ENCODE measurements at regions not wholly inside any gene's neighbourhood (a gene's known extent, or its start where the extent isn't known, plus 50 kb on each side); places are given as distances from the start of the nearest gene placed in this dataset.

DNA sequence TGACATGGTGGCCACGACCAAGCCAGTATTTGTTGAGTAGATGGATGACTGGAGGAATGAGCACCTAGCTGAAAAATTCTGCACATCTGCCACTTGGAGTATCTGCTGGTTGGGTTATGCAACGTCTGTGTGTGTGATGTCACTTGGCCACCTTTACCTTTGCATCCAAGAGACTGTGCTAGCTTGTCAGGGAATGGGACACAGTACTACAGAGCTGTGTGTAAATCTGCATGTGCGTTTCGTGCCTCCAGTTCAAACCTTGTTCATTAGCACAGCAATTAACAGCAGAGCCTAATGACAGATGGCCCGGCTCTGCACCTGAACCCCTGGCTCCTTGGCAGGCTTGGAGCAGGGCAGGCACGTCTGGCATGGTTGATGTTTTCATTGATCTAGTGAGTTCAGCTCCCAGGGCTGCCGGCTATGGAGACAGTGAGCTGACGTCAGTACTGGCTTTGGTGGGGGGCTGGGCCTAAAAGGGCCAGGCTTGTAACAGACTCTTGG is 188.4 kb upstream of the NAV2 start:
- no peak for ATAC-seq
- TF ChIP-seq BACH2 (CRISPR knock-in tag; IDR thresholded peaks at IDR 0.05; ENCODE audit: borderline replicate concordance) (no peak), TOX (CRISPR knock-in tag; IDR thresholded peaks at IDR 0.05; ENCODE audit: borderline replicate concordance) (no peak), TSHZ2 (CRISPR knock-in tag; IDR thresholded peaks at IDR 0.05) (no peak), OSR1 (CRISPR knock-in tag; IDR thresholded peaks at IDR 0.05) (no peak), ZNF70 (CRISPR knock-in tag; IDR thresholded peaks at IDR 0.05) (no peak), ZC3H10 (CRISPR knock-in tag; IDR thresholded peaks at IDR 0.05) (no peak), ZFP3 (CRISPR knock-in tag; IDR thresholded peaks at IDR 0.05) (no peak), ZNF8 (CRISPR knock-in tag; IDR thresholded peaks at IDR 0.05) (no peak)
- TF ChIP-seq, protein P1, sequence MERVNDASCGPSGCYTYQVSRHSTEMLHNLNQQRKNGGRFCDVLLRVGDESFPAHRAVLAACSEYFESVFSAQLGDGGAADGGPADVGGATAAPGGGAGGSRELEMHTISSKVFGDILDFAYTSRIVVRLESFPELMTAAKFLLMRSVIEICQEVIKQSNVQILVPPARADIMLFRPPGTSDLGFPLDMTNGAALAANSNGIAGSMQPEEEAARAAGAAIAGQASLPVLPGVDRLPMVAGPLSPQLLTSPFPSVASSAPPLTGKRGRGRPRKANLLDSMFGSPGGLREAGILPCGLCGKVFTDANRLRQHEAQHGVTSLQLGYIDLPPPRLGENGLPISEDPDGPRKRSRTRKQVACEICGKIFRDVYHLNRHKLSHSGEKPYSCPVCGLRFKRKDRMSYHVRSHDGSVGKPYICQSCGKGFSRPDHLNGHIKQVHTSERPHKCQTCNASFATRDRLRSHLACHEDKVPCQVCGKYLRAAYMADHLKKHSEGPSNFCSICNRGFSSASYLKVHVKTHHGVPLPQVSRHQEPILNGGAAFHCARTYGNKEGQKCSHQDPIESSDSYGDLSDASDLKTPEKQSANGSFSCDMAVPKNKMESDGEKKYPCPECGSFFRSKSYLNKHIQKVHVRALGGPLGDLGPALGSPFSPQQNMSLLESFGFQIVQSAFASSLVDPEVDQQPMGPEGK (CRISPR knock-in tag; IDR thresholded peaks at IDR 0.05; ENCODE audit: borderline replicate concordance), result no peak

DNA sequence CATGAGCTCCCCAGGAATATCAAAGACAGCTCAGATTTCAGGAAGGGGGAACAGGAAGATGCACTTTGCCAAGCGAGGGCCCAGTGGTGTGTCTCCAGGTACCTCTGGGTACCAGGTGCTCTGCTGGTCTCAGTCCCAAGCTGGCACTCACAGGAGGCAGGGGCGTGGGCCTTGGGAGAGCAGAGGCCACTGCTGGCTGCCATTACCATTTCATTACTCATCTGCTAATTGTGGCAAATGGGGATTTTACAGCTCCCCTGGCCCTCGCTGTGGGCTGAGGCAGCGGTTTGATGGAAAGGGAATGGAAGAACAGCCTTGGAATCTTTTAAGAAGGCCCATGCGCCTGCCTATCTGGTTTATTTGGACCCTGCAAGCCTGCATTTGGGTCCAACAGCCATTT is 192.0 kb upstream of the NAV2 start:
- TF ChIP-seq, protein P2, sequence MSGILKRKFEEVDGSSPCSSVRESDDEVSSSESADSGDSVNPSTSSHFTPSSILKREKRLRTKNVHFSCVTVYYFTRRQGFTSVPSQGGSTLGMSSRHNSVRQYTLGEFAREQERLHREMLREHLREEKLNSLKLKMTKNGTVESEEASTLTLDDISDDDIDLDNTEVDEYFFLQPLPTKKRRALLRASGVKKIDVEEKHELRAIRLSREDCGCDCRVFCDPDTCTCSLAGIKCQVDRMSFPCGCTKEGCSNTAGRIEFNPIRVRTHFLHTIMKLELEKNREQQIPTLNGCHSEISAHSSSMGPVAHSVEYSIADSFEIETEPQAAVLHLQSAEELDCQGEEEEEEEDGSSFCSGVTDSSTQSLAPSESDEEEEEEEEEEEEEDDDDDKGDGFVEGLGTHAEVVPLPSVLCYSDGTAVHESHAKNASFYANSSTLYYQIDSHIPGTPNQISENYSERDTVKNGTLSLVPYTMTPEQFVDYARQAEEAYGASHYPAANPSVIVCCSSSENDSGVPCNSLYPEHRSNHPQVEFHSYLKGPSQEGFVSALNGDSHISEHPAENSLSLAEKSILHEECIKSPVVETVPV (CRISPR knock-in tag; IDR thresholded peaks at IDR 0.05), result no peak
- ATAC-seq, result no peak

- no peak for ATAC-seq
- TF ChIP-seq, protein P1 (CRISPR knock-in tag; IDR thresholded peaks at IDR 0.05; ENCODE audit: borderline replicate concordance), result no peak
- TF ChIP-seq ESRRG (CRISPR knock-in tag; IDR thresholded peaks at IDR 0.05), result no peak
- no peak for TF ChIP-seq ISL1 (CRISPR knock-in tag; IDR thresholded peaks at IDR 0.05)
- no peak for TF ChIP-seq ARNTL (CRISPR knock-in tag; IDR thresholded peaks at IDR 0.05; ENCODE audit: borderline replicate concordance, low read depth)
- TF ChIP-seq PPARA (CRISPR knock-in tag; IDR thresholded peaks at IDR 0.05; ENCODE audit: borderline replicate concordance), result no peak
Observed at GRCh38 chr11:19519912-19520641, 192.6 kb upstream of the NAV2 start.

- ATAC-seq, result no peak
- TF ChIP-seq ZNF565 (CRISPR knock-in tag; conservative IDR thresholded peaks at IDR 0.05; ENCODE audit: low read depth) (no peak), OSR1 (CRISPR knock-in tag; IDR thresholded peaks at IDR 0.05) (no peak), ZFP3 (CRISPR knock-in tag; IDR thresholded peaks at IDR 0.05) (no peak), BACH2 (CRISPR knock-in tag; IDR thresholded peaks at IDR 0.05; ENCODE audit: borderline replicate concordance) (no peak), POU6F1 (CRISPR knock-in tag; IDR thresholded peaks at IDR 0.05; ENCODE audit: borderline replicate concordance, low read depth) (no peak), ARNTL (CRISPR knock-in tag; IDR thresholded peaks at IDR 0.05; ENCODE audit: borderline replicate concordance, low read depth) (no peak), ISL1 (CRISPR knock-in tag; IDR thresholded peaks at IDR 0.05) (no peak), TSHZ2 (CRISPR knock-in tag; IDR thresholded peaks at IDR 0.05) (no peak), ZNF70 (CRISPR knock-in tag; IDR thresholded peaks at IDR 0.05) (no peak), CSDC2 (CRISPR knock-in tag; IDR thresholded peaks at IDR 0.05) (no peak), ESRRG (CRISPR knock-in tag; IDR thresholded peaks at IDR 0.05) (no peak), RARB (CRISPR knock-in tag; IDR thresholded peaks at IDR 0.05) (no peak)
- TF ChIP-seq, protein P3, sequence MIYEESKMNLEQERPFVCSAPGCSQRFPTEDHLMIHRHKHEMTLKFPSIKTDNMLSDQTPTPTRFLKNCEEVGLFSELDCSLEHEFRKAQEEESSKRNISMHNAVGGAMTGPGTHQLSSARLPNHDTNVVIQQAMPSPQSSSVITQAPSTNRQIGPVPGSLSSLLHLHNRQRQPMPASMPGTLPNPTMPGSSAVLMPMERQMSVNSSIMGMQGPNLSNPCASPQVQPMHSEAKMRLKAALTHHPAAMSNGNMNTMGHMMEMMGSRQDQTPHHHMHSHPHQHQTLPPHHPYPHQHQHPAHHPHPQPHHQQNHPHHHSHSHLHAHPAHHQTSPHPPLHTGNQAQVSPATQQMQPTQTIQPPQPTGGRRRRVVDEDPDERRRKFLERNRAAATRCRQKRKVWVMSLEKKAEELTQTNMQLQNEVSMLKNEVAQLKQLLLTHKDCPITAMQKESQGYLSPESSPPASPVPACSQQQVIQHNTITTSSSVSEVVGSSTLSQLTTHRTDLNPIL (CRISPR knock-in tag; IDR thresholded peaks at IDR 0.05; ENCODE audit: low read depth), result no peak
Observed at GRCh38 chr11:19519353-19519752, 193.3 kb upstream of the NAV2 start.
